Right renal cortex interstitium (tissue), 3 donors: ENCODE measurements at regions not wholly inside any gene's neighbourhood (a gene's known extent, or its start where the extent isn't known, plus 50 kb on each side); places are given as distances from the start of the nearest gene placed in this dataset.

Source experiments
- DNase-seq, 3 donors: peaks; one replicate each; pipeline ENCODE4 v3.0.0-alpha.2; 2013; ENCODE audit warnings: low read depth in 3 of 3, low spot score in 2 of 3

- no peak for DNase-seq
Measured at GRCh38 chr1:68378296-68379084, 71.3 kb downstream of the RPE65 start.

GRCh38 chr1:68377098-68377497 lies 72.7 kb downstream of the RPE65 start:
- DNase-seq = no peak

- DNase-seq = no peak
Measured at GRCh38 chr1:68376441-68376840, 73.3 kb downstream of the RPE65 start.

- DNase-seq = no peak
Measured at GRCh38 chr1:68375919-68376318, 73.8 kb downstream of the RPE65 start.

GRCh38 chr1:68373173-68373572 lies 76.6 kb downstream of the RPE65 start:
- DNase-seq = no peak

GRCh38 chr1:68372487-68372886 lies 77.3 kb downstream of the RPE65 start:
- no peak for DNase-seq

GRCh38 chr1:68370101-68370915 lies 79.4 kb downstream of the RPE65 start:
- DNase-seq = no peak

- no peak for DNase-seq
Measured at GRCh38 chr1:68366572-68366971, 83.2 kb downstream of the RPE65 start.

GRCh38 chr1:68365709-68366382 lies 83.9 kb downstream of the RPE65 start:
- DNase-seq = no peak

GRCh38 chr1:68363339-68363738 lies 86.4 kb downstream of the RPE65 start:
- DNase-seq = no peak

GRCh38 chr1:68361346-68361910 lies 88.3 kb downstream of the RPE65 start:
- no peak for DNase-seq

- DNase-seq = no peak
Measured at GRCh38 chr1:68359045-68359444, 90.7 kb downstream of the RPE65 start.

- DNase-seq = no peak
Measured at GRCh38 chr1:68358439-68358838, 91.3 kb downstream of the RPE65 start.

- DNase-seq = no peak
Measured at GRCh38 chr1:68355614-68356013, 94.1 kb downstream of the RPE65 start.

GRCh38 chr1:68352202-68352601 lies 97.6 kb downstream of the RPE65 start:
- no peak for DNase-seq

GRCh38 chr1:68347415-68347814 lies 102.3 kb downstream of the RPE65 start:
- DNase-seq = no peak

- DNase-seq = no peak
Measured at GRCh38 chr1:68346188-68346808, 103.5 kb downstream of the RPE65 start.

GRCh38 chr1:68344208-68344607 lies 105.5 kb downstream of the RPE65 start:
- DNase-seq = no peak

- no peak for DNase-seq
Measured at GRCh38 chr1:68340951-68341350, 108.6 kb upstream of the WLS start.

GRCh38 chr1:68339505-68339904 lies 107.2 kb upstream of the WLS start:
- no peak for DNase-seq

- DNase-seq = no peak
Measured at GRCh38 chr1:68338081-68338480, 105.8 kb upstream of the WLS start.
